OCI-M1 (cell line): ENCODE measurements at regions not wholly inside any gene's neighbourhood (a gene's known extent, or its start where the extent isn't known, plus 50 kb on each side); places are given as distances from the start of the nearest gene placed in this dataset.
A peak's percentile ranks its signal among the peaks of the same experiment; 100 is the strongest.
"Not testable (repeated sequence)": the region's sequence is repeated elsewhere in the genome, so short reads cannot be mapped to it uniquely, and the experiment has no call there.

Experiments used
- DNase-seq: peaks from one replicate; lab custom pipeline; 2025; lab: John Stamatoyannopoulos, UW

DNA sequence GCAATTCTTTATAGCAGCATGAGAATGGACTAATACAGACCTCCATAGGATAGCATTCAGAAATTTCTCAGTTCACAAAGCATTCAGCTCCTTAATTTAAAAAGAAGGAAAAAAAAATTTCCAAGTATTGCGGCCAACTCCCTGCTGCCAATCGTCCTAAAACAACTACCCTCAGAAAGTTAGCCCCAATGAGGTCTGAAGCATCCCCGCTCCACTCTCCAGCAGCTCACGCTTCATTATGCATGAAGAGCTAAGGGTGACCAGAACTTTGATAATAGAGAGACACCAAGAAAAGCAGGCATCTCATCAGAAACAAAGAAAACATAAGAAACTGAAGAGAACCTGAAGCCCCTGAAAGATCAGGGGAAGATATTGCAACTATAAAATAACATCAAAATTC lies 172.8 kb upstream of the NUDT4 start:
- DNase-seq, result no peak

DNA sequence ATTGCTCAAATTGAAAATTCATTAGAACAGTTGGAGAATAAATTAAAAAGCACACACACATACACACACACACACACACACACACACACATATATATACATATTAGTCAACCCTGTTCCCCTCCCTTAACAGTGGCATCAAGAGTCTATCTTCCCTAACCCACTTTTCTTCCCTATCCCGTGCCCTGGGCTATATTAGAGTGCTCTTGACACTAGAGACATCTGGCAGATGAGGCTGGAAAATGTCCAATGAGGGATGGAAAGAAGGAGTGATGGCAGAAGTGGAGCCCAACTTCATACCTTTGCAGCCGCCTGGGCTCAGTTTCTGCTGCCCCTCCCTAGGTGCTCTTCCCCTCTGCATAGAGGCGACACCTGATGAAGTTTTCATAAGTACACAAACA lies 172.4 kb upstream of the NUDT4 start:
- DNase-seq, result no peak

DNA sequence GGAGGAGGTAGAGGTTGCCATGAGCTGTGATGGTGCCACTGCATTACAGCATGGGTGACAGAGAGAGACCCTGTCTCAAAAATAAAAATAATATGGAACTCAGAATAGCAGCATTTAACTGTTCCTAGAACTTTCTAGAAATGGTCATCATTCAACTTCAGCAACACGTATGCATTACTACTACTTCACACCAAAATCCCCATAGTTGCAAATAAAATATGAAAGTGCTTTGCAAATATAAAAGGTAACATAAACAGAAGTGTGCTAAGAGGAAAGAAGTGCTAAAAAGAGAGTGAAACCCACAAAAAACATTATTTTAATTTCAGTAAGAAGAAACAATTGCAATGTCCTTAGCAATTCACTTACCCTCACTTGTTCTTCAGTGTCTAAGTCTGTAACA lies 169.7 kb upstream of the NUDT4 start:
- DNase-seq, result no peak

DNA sequence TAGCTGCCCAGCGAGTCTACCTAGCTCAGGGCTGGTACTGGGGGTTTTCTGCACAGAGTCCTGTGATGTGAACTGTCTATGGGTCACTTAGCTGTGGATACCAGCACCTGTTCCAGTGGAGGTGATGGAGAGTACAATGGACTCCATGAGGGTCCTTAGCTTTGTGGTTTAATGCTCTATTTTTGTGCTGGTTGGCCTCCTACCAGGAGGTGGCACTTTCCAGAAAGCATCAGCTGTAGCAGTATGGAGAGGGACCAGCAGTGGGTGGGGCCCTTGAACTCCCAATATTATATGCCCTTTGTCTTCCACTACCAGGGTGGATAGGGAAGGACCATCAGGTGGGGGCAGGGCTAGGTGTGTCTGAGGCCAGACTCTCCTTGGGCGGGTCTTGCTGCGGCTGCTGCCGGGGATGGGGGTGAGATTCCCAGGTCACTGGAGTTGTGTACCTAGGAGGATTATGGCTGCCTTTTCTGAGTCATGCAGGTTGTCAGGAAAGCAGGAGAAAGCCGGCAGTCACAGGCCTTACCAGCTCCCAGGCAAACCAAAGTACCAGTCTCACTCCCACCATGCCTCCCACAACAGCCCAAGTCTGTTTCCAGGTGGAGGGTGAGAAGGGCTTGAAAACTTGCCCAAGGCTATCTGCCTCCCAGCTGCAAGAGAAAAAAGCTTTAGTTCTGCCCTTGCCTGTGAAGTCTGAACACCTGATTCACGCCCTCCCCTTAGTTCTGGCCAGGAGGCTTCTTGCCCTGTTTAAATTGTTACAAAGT lies 163.0 kb upstream of the NUDT4 start:
- no peak for DNase-seq

DNA sequence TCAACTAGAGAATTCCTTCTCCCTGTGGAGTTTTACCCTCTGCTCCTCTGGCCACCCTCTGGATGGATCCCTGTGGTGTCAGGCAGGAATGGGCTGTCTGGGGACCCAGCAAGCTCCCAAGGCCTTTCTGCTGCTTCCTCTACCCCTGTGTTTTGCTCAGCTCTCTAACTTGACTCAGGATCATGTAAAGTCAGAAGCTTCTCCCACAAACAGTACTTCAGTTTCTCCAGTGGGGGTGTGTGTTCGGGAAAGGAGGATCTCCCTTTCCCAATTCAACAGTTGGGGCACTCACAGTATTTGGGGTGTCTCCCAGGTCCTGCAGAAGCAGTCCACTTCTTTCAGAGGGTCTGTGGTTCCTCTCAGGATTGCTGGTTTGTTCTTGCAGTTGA lies 162.4 kb upstream of the NUDT4 start:
- no peak for DNase-seq

DNA sequence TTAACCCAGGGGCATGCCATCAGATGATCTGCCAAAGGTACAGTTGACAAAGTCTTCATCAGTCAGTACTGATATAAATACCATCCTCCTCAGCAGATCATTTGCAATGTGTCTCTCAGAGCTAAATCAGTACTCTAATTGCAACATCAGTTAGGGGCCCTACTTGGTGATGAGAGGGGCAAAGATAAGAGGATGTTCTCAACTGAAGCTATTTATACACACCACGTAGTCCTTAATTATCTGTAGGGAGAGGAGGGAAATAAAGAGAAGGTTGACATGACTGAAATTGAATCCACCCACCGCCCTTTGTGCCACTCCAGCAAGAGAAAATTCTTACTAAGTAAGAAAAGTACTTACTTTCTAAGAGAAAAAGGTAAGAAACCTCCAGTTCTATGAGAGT lies 157.8 kb upstream of the NUDT4 start:
- DNase-seq, result peak; percentile 13

DNA sequence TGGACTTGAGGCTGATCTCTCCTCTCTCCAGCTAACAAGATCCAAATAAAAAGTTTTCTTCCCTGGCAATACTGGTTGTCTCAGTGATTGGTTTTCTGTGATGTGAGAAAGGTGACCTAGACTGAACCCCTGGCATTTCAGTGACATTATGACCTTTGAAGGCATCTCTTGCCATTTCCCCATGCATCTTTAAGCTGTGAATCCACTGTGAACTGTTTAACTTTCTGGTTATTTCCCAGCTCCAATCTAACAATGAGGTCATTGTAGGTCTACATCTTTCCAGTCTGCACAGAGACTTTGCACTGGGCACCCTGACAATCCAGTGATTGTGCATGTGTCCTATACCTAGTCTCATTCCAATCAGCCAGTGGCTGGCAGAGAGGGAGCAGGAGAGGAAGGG lies 155.9 kb upstream of the NUDT4 start:
- no peak for DNase-seq

DNA sequence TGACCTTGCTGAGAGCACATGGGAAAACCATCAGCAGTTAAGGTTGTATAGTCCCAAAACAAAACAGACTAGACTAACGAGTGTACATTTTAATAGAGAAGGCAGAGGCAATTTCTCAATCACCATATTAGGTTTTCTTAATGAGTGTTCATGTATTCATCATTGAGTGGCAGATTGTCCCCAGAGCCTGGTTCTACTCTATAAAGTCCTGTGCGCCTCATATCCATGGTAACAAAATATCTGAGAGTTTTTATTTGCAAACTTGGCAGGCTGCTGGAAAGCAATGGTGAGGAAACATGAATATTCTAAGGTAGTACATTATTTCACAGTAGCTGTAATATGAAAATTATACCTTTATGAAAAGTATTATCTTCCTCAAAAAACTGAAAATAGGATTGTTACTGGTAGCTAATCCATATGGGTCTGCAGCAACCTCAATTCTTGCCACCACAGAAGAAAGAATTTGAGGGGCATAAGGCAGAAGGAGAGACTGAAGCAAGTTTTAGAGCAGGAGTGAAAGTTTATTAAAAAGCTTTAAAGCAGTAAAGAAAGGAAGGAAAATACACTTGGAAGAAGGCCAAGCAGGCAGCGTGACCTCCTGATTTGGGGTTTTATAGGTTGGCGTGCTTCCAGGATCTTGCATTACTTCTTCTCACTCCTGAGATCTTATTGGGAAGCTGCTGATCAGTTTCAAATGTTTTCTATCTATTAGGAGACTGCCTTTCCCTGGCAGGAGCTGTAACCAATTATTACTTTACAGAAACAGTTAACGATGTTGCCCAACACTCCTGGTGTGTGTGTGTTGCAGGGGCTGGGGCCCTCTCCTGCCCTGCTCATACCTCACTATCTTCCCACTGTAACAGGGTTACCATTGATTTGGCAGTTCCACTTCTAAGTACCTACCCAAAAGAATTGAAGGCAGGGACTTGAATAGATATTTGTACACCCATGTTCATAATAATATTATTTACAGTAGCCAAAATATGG lies 154.0 kb upstream of the NUDT4 start:
- no peak for DNase-seq

DNA sequence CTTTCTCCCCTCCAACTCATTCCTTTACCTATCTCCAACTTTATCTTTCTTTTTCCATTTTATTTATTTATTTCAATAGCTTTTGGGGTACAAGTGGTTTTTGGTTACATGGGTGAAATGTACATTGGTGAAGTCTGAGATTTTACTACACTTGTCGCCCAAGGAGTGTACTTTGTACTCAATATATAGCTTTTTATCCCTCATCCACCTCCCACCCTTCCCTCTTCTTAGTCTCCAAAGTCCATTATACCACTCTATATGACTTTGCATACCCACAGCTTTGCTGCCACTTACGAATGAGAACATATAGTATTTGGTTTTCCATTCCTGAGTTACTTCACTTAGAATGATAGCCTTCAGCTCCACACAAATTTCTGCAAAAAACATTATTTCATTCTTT lies 152.6 kb upstream of the NUDT4 start:
- no peak for DNase-seq

DNA sequence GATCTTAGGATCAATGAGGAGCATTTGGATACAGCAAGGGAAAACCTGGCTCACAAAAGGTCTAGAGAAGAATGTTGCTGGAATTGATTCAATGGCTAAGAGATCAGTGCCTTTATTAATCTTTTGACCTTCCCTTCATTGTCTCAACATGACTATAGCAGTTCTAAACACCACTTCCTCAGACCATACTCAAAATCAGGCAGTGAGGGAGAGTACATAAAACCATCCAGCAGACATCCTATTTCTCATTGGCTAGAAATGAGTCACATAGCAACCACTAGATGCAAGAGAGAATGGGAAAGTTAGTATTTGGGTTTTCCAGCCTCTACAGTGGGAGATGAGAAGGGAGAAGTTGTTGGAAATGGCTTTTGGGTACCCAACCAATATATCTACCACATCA lies 151.4 kb upstream of the NUDT4 start:
- no peak for DNase-seq

DNA sequence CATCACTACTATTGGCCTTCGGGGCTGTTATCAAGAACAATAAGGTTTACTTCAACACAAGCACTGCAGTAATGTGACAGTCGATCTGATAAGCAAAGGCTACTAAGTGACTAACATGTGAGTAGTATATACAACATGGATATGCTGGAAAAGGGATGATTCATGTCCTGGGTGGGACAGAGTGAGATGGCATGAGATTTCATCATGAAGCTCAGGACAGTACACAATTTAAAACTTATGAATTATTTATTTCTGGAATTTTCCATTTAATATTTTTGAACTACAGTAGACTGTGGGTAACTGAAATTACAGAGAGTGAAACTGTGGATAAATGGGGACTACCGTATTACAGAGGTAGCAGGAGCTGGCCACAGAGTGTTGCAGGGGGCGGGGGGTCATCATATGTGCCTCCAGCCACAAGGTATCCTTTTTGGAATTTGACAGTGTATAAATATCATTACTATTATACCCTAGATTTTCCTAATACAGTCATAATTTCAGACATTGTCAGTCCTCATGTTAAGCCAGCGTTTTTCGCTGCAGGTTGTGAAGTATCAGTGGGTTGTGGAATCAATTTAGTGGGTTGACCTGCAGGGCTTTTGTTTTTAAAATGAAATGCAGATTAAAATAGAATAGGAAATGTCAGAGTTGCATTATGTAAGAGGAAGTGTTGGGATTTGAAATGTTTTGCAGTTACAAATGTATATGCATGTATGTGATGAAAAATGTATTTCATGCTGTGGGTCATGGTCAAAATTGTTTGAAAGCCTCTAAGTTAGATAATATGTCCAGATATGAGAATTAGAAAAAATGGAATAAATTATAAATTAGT lies 148.0 kb upstream of the NUDT4 start:
- peak; percentile 79 for DNase-seq

DNA sequence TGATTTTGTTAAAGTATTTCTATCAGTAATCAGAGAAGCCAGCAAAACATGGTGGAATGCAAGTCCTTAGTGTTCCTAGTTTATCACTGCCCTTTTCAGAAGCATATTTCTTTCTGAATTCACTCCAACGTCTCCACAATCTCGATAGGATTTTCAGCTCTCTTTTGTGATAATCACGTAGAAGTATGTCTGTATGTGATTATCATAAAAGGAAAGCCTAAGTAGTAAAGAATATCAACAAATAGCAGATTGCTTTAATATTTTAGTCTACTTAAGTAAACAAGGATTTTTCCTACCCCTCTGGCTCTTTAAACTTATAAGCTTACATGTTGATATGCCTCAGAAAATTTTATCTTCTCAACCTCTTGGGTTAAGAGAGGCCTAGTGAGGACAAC lies 147.4 kb upstream of the NUDT4 start:
- no peak for DNase-seq

DNA sequence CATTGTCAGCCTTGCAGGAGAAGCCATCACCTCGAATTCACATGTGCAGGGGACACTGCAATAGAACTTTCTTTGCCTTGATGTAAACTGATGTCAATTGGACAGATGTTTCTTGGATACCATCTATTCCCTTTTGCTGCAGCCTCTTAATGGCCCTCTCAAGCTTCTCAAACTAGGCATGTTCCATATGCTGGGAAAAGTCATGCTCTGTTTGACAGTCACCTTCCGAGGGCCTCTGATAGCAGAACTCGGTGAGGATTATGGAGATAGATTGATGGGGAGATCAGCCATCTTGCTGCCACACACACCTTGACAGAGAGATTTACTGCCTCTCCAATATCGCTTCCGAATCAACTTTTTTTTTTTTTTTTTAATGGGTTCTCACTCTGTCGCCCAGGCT lies 145.8 kb upstream of the NUDT4 start:
- no peak for DNase-seq

DNA sequence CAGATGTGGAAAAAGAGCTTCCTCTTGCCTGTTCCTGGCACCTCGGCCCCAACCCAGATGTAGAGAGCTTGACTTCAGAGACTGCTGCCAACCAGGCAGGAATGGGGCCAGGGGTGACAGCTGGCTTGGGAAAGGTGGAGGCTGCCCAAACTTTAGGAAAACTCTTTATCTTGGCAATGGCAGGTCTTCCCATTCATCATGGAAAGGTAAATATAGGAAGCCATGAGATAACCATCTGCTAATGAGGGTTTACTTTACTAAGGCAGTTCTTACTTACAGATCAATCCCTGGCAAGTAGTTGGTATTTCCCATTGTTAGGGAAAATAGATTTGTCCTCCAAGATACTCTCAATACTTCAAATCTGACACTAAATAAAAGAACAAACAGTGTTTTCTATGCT lies 143.1 kb upstream of the NUDT4 start:
- DNase-seq, result no peak

DNA sequence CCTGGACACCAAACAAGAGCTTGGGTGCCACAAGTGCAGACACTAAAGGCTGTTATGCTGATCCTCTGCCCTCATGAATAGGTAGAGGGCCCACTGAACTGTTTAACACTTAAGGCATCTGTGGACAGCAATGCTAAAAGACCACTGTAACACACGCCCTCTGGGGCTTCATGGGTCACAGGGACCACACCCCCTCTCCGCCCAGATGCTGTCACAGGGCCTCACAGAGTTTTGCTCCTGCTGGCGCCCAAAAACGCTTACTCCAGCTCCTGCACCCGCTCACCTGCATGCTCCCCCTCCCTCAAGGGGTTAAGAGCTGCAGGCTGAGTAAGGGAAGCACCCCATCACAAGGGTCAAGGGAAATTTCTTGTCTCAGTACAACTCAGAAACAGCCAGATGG lies 141.8 kb upstream of the NUDT4 start:
- DNase-seq, result no peak

DNA sequence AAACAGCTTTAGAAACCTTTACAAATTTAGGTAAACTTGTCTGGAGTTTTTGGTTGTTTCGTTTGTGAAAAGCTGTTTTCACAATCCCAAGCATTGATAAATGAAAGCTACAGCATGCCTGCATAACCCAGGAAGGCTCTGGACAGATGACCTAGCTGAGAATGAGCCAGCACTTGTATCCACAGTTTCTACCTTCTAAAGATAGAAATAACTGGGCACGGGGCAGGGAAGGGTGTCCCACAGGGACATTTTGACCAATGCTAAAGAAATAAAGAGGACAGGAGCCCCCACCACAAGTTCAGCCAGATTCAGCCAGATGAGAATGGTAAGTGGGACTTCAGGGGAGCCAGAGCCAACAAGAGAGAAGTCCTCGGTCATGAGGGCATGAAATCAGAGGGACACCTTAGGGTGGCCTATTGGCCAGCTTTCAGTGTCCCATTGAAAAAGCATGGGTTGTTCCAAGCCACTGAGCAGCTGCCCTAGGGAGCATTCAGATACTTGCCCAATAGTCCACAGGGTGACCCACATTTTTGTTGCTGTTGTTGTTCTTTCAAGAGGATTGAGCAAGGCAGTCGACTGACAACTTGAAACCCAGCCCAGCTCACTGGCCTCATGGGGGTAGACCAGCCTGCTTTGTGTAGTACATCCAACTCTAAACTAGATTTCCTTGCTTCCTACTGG lies 140.3 kb upstream of the NUDT4 start:
- no peak for DNase-seq

DNA sequence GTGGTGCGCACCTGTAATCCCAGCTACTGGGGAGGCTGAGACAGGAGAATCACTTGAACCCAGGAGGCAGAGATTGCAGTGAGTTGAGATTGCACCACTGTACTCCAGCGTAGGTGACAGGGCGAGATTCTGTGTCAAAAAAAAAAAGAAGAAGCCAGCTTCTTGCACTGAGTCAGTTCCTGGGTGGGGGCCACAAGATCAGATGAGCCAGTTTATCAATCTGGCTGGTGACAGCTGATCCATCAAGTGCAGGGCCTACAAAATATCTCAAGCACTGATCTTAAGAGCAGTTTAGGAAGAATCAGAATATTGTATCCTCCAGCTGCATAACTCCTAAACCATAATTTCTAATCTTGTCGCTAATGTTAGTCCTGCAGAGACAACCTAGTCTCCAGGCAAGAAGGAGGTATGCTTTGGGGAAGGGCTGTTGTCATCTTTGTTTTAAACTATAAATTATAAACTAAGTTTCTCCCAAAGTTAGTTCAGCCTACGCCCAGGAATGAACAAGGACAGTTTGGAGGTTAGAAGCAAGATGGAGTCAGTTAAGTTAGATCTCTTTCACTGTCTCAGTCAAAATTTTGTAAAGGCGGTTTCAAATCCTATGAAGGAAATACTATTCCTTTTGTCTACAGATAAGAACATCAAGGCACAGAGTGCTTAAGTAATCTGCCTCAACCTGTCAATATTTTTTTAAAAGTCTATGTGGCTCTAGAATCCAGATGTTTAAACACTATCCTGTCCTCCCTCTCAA lies 139.0 kb upstream of the NUDT4 start:
- not testable (repeated sequence) for DNase-seq

DNA sequence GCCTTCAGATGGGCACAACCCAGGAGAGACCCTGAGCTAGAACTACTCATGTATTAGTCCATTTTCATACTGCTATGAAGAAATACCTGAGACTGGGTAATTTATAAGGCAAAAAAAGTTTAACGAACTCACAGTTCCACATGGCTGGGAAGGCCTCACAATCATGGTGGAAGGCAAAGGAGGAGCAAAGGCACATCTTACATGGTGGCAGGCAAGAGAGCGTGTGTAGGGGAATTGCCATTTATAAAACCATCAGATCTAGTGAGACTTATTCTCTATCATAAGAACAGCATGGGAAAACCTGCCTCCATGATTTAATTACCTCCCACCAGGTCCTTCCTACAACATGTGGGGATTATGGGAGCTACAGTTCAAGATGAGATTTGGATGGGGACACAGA lies 137.9 kb upstream of the NUDT4 start:
- DNase-seq, result not testable (repeated sequence)

DNA sequence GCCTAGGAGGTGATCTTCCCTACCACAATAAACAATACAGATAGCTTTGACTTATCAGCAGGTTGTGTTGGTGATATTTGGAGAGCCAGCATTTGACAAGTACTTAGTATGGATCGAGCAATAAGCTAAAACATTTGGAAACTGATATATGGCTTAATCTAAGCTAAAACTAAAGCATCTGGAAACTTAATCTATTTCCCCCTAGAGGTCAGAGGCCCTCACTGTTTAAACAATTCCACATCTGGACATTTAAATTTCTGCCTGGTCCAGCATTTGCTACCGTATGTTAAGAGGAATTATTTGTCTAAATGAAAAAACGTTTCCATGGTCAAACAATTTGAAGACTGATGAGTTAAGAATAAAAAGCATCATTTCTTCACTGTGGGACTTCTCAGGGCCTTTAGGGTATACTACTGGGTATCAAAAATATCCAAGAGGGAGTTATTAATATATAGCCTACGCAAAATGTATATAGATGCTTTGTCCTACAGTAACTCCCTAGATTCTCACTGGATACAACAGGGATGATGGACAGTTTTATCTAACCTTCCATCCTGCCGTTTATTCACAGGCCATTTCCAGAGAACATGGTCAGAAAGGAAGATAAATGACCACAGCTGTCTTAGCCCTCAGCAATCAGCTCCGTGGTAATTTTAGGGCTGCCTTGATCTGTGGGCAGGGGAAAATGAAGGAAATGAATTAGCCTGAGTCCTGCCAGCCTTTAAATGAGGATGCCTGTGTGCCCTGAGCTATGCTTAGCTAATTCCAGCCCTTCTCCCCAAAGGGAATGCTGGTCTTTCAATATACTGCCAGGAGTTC lies 135.4 kb upstream of the NUDT4 start:
- DNase-seq, result peak; percentile 47

DNA sequence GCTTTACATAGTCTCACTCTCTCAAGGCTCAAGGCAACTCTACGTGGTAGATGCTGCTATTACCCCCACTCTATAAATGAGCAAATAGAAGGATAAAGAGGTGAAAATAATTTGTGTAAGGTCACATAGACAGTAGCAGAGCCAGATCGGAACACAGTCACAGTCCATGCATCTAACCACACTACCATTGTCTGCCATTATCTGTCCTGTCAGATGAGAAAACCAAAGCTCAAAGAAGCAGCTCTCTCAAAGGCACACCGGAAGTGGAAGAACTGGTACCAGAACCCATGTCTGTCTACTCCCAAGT lies 134.4 kb upstream of the NUDT4 start:
- no peak for DNase-seq
